Fibroblast of lung (primary cell): ENCODE measurements at regions not wholly inside any gene's neighbourhood (a gene's known extent, or its start where the extent isn't known, plus 50 kb on each side); places are given as distances from the start of the nearest gene placed in this dataset.
"Not testable (repeated sequence)": the region's sequence is repeated elsewhere in the genome, so short reads cannot be mapped to it uniquely, and the experiment has no call there.

ENCODE experiments used
- DNase-seq, 2 donors: peaks; one replicate each; pipeline versions ENCODE4 v3.0.0 to v3.0.0-alpha.2; 2010; ENCODE audit warnings: low read depth in 2 of 2
- H2AFZ ChIP-seq: 2 replicates; pipeline ENCODE4 v1.5.1; 2012; ENCODE audit warnings: low read length, control low read depth, inconsistent platforms
- H3K27ac ChIP-seq: 2 replicates; pipeline ENCODE4 v1.5.1; 2011; ENCODE audit warnings: low read length, control low read depth; ENCODE audit not compliant: insufficient read depth
- H3K27me3 ChIP-seq: 2 replicates; pipeline ENCODE4 v1.5.1; 2011; ENCODE audit warnings: mild to moderate bottlenecking, low read length; ENCODE audit not compliant: control insufficient read depth, insufficient read depth
- H3K36me3 ChIP-seq: 2 replicates; pipeline ENCODE4 v1.5.1; 2011; ENCODE audit warnings: low read length; ENCODE audit not compliant: control insufficient read depth, insufficient read depth
- H3K4me1 ChIP-seq: 2 replicates; pipeline ENCODE4 v1.5.1; 2011; ENCODE audit warnings: low read length; ENCODE audit not compliant: control insufficient read depth, insufficient read depth; ENCODE audit errors: extremely low read depth
- H3K4me2 ChIP-seq: 2 replicates; pipeline ENCODE4 v1.5.1; 2011; ENCODE audit warnings: low read length, control low read depth; ENCODE audit not compliant: insufficient read depth; ENCODE audit errors: extremely low read depth
- H3K4me3 ChIP-seq, 4 experiments: fragments of 200-600 bp in 1 of 4; sonication (generic) in 1 of 4; replicated peaks in 1 of 4; 2 replicates each; pipeline ENCODE4 v1.5.1; 2011 to 2016; ENCODE audit warnings: low read length in 4 of 4, low read depth in 3 of 4, mild to moderate bottlenecking in 3 of 4, control low read depth in 2 of 4, inconsistent platforms in 1 of 4, mixed read lengths in 1 of 4; ENCODE audit not compliant: insufficient read depth in 1 of 4; ENCODE audit errors: control extremely low read depth in 1 of 4
- H3K79me2 ChIP-seq: 2 replicates; pipeline ENCODE4 v1.5.1; 2012; ENCODE audit warnings: mild to moderate bottlenecking, low read length, inconsistent platforms; ENCODE audit not compliant: control insufficient read depth, insufficient read depth
- H3K9ac ChIP-seq: 2 replicates; pipeline ENCODE4 v1.5.1; 2011; ENCODE audit warnings: mild to moderate bottlenecking, low read length, control low read depth; ENCODE audit not compliant: insufficient read depth
- H3K9me3 ChIP-seq: 2 replicates; pipeline ENCODE4 v1.5.1; 2012; ENCODE audit warnings: low read depth, low read length; ENCODE audit not compliant: control insufficient read depth, insufficient read depth
- H4K20me1 ChIP-seq: 2 replicates; pipeline ENCODE4 v1.5.1; 2011; ENCODE audit warnings: low read length; ENCODE audit not compliant: control insufficient read depth, insufficient read depth; ENCODE audit errors: extremely low read depth
- CTCF ChIP-seq, 2 donors: IDR thresholded peaks in 1 of 2; conservative IDR thresholded peaks in 1 of 2; 1 replicate in 1 of 2; 2 replicates in 1 of 2; pipeline ENCODE4 v1.5.1; 2011 to 2012; ENCODE audit warnings: low read length in 2 of 2, control low read depth in 1 of 2, inconsistent platforms in 1 of 2, low read depth in 1 of 2, mild to moderate bottlenecking in 1 of 2
- EZH2 ChIP-seq: IDR thresholded peaks from 2 replicates; pipeline ENCODE4 v1.5.1; 2012; ENCODE audit warnings: low read length, control low read depth, mild to moderate bottlenecking; ENCODE audit errors: missing control alignments

- H3K4me3 ChIP-seq, H3K4me2 ChIP-seq, H3K36me3 ChIP-seq, H3K4me1 ChIP-seq, H4K20me1 ChIP-seq, H3K27ac ChIP-seq, H3K27me3 ChIP-seq, H3K9me3 ChIP-seq, H3K9ac ChIP-seq, DNase-seq, H2AFZ ChIP-seq, H3K79me2 ChIP-seq: not testable (repeated sequence)
These were observed 69.1 kb downstream of the ZNF518B start for GRCh38 chr4:10388146-10388545.

- no peak for DNase-seq
- H3K79me2 ChIP-seq: no peaks in the 10 kb centered on the region
- no peak overlapping the region for H2AFZ ChIP-seq
- no peaks in the 10 kb centered on the region for H3K27me3 ChIP-seq
- no peaks in the 10 kb centered on the region for H3K36me3 ChIP-seq
- no peak for TF ChIP-seq EZH2
- TF ChIP-seq CTCF (conservative IDR thresholded peaks at IDR 0.05 in 1 of 2, IDR thresholded peaks at IDR 0.05 in 1 of 2; ENCODE audit: low read depth in 1 of 2, low read length in 2 of 2): no peak
- no peaks in the 10 kb centered on the region for H3K4me1 ChIP-seq
- no peak overlapping the region for H3K4me3 ChIP-seq
- no peak overlapping the region for H3K4me2 ChIP-seq
- H3K27ac ChIP-seq: no peak overlapping the region
- no peaks in the 10 kb centered on the region for H3K9me3 ChIP-seq
- no peaks in the 10 kb centered on the region for H4K20me1 ChIP-seq
- H3K9ac ChIP-seq: no peak overlapping the region
These were observed 71.2 kb downstream of the ZNF518B start for GRCh38 chr4:10385994-10386394.

GRCh38 chr4:10384974-10385373 lies 72.3 kb downstream of the ZNF518B start:
- H3K27me3 ChIP-seq: no peaks in the 10 kb centered on the region
- H3K4me1 ChIP-seq: no peaks in the 10 kb centered on the region
- no peaks in the 10 kb centered on the region for H3K36me3 ChIP-seq
- no peaks in the 10 kb centered on the region for H3K9me3 ChIP-seq
- no peak overlapping the region for H2AFZ ChIP-seq
- no peak overlapping the region for H3K4me2 ChIP-seq
- TF ChIP-seq EZH2 (no peak), CTCF (conservative IDR thresholded peaks at IDR 0.05 in 1 of 2, IDR thresholded peaks at IDR 0.05 in 1 of 2; ENCODE audit: low read depth in 1 of 2, low read length in 2 of 2) (no peak)
- no peaks in the 10 kb centered on the region for H3K79me2 ChIP-seq
- H4K20me1 ChIP-seq: no peaks in the 10 kb centered on the region
- H3K4me3 ChIP-seq: no peak overlapping the region
- H3K27ac ChIP-seq: no peak overlapping the region
- DNase-seq: no peak
- H3K9ac ChIP-seq: no peak overlapping the region

- TF ChIP-seq CTCF (conservative IDR thresholded peaks at IDR 0.05 in 1 of 2, IDR thresholded peaks at IDR 0.05 in 1 of 2; ENCODE audit: low read depth in 1 of 2, low read length in 2 of 2): no peak
- TF ChIP-seq EZH2: no peak
- H3K36me3 ChIP-seq: no peaks in the 10 kb centered on the region
- H4K20me1 ChIP-seq: no peaks in the 10 kb centered on the region
- H3K27ac ChIP-seq: no peak overlapping the region
- no peaks in the 10 kb centered on the region for H3K79me2 ChIP-seq
- no peaks in the 10 kb centered on the region for H3K4me1 ChIP-seq
- H3K4me3 ChIP-seq: no peak overlapping the region
- no peaks in the 10 kb centered on the region for H3K9me3 ChIP-seq
- no peaks in the 10 kb centered on the region for H3K27me3 ChIP-seq
- no peak overlapping the region for H3K4me2 ChIP-seq
- H2AFZ ChIP-seq: no peak overlapping the region
- no peak overlapping the region for H3K9ac ChIP-seq
- DNase-seq: no peak
These were observed 73.8 kb downstream of the ZNF518B start for GRCh38 chr4:10383417-10383816.

GRCh38 chr4:10382171-10382570 lies 75.1 kb downstream of the ZNF518B start:
- H3K27me3 ChIP-seq, H3K4me3 ChIP-seq, H3K79me2 ChIP-seq, H3K27ac ChIP-seq, H2AFZ ChIP-seq, H3K4me1 ChIP-seq, H4K20me1 ChIP-seq, H3K36me3 ChIP-seq, DNase-seq, H3K9me3 ChIP-seq, H3K9ac ChIP-seq, H3K4me2 ChIP-seq: not testable (repeated sequence)
